ENCODE measurements at regions not wholly inside any gene's neighbourhood (a gene's known extent, or its start where the extent isn't known, plus 50 kb on each side); places are given as distances from the start of the nearest gene placed in this dataset.

GRCh38 chr6:144806222-144806621 is 521.1 kb downstream of the UTRN start:
- TF ChIP-seq, protein P1, sequence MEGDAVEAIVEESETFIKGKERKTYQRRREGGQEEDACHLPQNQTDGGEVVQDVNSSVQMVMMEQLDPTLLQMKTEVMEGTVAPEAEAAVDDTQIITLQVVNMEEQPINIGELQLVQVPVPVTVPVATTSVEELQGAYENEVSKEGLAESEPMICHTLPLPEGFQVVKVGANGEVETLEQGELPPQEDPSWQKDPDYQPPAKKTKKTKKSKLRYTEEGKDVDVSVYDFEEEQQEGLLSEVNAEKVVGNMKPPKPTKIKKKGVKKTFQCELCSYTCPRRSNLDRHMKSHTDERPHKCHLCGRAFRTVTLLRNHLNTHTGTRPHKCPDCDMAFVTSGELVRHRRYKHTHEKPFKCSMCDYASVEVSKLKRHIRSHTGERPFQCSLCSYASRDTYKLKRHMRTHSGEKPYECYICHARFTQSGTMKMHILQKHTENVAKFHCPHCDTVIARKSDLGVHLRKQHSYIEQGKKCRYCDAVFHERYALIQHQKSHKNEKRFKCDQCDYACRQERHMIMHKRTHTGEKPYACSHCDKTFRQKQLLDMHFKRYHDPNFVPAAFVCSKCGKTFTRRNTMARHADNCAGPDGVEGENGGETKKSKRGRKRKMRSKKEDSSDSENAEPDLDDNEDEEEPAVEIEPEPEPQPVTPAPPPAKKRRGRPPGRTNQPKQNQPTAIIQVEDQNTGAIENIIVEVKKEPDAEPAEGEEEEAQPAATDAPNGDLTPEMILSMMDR (IDR thresholded peaks at IDR 0.05) = no peak
- TF ChIP-seq POLR2A (IDR thresholded peaks at IDR 0.05) = no peak

Data from vagina (tissue), 2 donors.